ENCODE measurements at regions not wholly inside any gene's neighbourhood (a gene's known extent, or its start where the extent isn't known, plus 50 kb on each side); places are given as distances from the start of the nearest gene placed in this dataset.

GRCh38 chr3:95707268-95707667, 1107.1 kb upstream of the EPHA6 start:
- TF ChIP-seq EZH2phosphoT487 (IDR thresholded peaks at IDR 0.05; ENCODE audit: borderline replicate concordance, low read length) (no peak), CTCF (IDR thresholded peaks at IDR 0.05; ENCODE audit: low read depth, low read length, poor library complexity, severe bottlenecking) (no peak)

Measured in DOHH2 (cell line).